ENCODE measurements at regions not wholly inside any gene's neighbourhood (a gene's known extent, or its start where the extent isn't known, plus 50 kb on each side); places are given as distances from the start of the nearest gene placed in this dataset.

DNA sequence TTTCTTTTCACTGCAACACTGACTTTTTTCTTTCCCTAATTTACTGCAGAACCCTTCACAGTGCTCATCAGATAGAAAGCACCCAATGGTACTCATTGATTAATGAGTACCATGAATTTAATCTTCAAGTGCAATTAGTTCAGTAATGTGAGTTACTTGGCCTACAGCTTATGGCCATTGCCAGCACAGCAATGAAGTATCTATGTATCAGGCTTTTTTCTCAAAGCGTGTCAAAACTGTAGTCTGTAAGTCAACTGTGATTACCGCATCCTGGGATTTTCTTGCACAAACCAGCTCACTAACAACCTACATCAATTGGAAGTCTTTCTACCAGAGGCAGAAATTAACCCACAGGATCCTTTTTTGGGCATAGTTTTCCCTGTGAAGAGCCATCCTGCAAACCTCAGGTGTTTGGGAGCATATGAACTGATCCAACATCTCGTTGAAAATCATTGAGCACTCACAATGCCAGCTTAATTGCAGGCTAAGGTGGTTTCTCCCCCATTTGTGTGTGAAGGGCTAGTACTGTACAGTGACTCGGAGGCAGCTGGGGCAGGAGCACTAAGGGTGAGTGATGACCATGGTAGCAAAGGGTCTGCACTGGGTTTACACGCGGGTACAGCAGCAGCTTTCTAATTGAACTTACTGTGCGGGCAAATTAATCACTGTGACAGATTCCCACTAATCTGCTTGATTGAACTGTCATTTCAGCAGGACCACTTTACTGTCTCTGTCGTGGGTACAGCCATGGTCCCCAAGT is 619.3 kb downstream of the SNAPC1 start:
- TF ChIP-seq, protein P1, sequence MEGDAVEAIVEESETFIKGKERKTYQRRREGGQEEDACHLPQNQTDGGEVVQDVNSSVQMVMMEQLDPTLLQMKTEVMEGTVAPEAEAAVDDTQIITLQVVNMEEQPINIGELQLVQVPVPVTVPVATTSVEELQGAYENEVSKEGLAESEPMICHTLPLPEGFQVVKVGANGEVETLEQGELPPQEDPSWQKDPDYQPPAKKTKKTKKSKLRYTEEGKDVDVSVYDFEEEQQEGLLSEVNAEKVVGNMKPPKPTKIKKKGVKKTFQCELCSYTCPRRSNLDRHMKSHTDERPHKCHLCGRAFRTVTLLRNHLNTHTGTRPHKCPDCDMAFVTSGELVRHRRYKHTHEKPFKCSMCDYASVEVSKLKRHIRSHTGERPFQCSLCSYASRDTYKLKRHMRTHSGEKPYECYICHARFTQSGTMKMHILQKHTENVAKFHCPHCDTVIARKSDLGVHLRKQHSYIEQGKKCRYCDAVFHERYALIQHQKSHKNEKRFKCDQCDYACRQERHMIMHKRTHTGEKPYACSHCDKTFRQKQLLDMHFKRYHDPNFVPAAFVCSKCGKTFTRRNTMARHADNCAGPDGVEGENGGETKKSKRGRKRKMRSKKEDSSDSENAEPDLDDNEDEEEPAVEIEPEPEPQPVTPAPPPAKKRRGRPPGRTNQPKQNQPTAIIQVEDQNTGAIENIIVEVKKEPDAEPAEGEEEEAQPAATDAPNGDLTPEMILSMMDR (IDR thresholded peaks at IDR 0.05; ENCODE audit: low read depth, low read length), result no peak
- no peak for DNase-seq (ENCODE audit: low read depth in 2 of 2)
- no peak overlapping the region for H3K4me3 ChIP-seq (replicated peaks in 1 of 2; ENCODE audit: low read depth in 2 of 2, low read length in 2 of 2)

DNA sequence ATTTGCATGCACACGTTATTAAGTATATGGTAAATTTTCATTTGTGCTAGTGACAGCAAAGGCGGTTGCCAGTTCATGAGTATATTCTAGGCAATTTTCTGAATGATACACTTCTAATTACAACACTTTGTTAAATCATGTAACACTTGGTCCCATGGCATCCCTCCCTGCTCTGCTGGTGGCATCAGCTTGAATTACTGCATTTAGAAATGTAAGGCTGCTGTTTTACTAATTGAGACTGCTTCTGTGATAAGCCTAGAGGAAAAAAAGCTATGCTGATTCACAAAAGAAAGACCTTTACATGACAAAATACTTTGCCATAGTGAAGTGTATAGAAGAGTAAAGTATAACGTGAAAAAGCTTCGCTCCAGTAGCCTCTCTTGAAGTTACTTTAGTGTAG is 636.1 kb downstream of the KCNH5 start:
- no peak overlapping the region for H3K4me3 ChIP-seq (replicated peaks in 1 of 2; ENCODE audit: low read depth in 2 of 2, low read length in 2 of 2)
- TF ChIP-seq, protein P1 (IDR thresholded peaks at IDR 0.05; ENCODE audit: low read depth, low read length), result no peak
- DNase-seq (ENCODE audit: low read depth in 2 of 2), result no peak

DNA sequence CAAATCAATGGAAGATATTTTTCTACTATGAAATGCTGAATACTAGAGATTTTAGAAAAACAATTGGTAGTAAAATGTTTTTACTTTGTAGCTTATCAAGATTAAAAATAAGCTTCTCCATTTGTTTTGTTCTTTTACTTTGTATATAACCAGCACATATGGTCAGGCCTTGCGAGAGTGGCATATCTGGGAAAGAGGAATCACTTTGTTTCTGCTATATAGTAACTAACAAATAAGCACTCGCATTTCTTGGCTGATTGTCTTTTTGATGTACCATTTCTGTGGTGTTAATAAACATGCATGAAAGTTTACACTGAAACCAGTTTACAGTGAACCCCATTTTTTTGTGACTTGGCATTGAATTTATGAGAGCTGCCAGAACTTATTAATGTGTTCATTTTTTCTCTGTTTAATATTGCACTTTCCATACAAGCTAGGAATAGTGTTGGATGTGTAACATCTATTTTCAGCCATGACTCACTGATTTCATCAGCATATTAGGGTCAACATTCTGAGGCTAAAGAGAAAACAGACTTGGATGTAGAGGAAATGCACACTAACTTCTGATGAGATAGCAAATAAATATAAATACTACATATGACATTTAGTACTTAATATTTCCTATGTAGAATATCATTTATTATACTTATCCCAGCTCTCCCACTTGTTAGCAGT is 635.5 kb downstream of the KCNH5 start:
- TF ChIP-seq, protein P1 (IDR thresholded peaks at IDR 0.05; ENCODE audit: low read depth, low read length), result no peak
- DNase-seq (ENCODE audit: low read depth in 2 of 2), result peak; percentile 11 to 73
- H3K4me3 ChIP-seq (replicated peaks in 1 of 2; ENCODE audit: low read depth in 2 of 2, low read length in 2 of 2), result no peak overlapping the region

DNA sequence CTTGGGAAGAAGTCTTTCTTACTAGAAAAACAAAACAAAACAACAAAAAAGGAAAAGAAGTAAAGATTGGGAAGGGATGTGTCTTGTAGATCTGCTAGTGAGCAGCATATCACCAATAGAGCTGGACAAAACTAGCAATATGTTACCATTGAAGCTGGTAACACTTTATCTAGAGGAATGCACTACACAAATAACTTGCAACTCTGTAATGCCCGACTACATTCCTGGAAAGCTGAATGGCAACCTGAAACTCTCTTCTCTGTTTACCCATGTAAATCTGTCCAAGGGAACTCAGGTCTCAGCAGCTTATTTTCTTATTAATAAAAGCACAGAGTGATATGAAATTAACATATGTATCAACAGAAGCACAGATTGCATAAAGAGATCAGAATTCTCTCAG is 624.4 kb downstream of the KCNH5 start:
- TF ChIP-seq, protein P1 (IDR thresholded peaks at IDR 0.05; ENCODE audit: low read depth, low read length), result no peak
- H3K4me3 ChIP-seq (replicated peaks in 1 of 2; ENCODE audit: low read depth in 2 of 2, low read length in 2 of 2), result no peak overlapping the region
- no peak for DNase-seq (ENCODE audit: low read depth in 2 of 2)

DNA sequence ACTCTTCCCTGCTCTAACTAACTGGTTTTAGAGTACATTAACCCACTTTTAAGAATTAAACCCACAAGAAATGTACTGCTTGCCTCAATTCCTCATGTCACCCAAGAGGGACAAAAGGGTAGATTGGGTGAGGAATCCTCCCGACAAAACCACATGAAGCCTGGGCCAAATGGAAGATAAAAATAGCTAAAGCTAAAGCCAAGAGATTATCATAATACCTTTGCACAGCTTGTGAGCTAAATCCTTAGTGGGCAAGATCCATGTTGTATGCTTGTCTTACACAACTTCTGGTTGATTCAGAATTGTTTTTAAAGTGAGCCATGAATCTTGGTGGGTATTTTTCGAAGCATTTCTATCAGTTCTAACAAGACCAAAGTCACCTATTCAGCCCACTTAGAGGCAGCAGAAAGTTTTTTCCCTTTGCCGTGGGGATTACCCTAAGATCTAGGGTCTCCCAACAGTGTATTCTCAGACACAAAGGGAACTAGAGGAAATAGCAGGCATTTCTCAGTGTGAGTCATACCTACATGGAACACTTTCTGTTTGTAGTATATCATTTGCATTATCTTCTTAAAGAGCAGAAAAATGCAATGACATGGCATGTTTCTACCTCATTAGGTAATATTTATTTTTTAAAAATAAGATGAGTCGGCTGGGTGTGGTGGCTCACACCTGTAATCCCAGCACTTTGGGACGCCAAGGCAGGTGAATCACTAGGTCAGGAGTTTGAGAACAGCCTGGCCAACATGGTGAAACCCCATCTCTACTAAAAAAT is 616.6 kb downstream of the KCNH5 start:
- no peak overlapping the region for H3K4me3 ChIP-seq (replicated peaks in 1 of 2; ENCODE audit: low read depth in 2 of 2, low read length in 2 of 2)
- DNase-seq (ENCODE audit: low read depth in 2 of 2), result peak; percentile 10 to 84
- TF ChIP-seq, protein P1 (IDR thresholded peaks at IDR 0.05; ENCODE audit: low read depth, low read length), result no peak

DNA sequence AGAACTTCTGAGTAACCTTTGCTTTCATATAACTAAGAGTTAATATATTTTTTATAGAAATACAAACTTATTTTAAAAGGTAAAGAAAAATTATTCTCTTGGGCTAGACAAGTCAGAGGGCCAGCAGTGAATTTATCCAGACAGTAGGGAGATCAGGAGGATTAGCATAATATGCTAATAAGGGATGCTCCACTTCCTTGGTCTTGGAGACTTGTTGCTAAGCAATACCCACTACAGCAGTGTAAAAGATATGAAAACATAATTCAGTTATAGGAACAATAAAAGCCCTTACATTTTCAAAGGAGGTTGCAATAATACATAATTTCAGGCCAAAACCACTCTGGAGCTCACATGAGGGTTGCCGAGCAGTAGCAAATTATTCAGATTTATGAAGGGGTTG is 615.6 kb downstream of the KCNH5 start:
- DNase-seq (ENCODE audit: low read depth in 2 of 2), result no peak
- TF ChIP-seq, protein P1 (IDR thresholded peaks at IDR 0.05; ENCODE audit: low read depth, low read length), result no peak

More for the DNA sequence above, 615.6 kb downstream of the KCNH5 start:
- no peak overlapping the region for H3K4me3 ChIP-seq (replicated peaks in 1 of 2; ENCODE audit: low read depth in 2 of 2, low read length in 2 of 2)

All from cardiac fibroblast (primary cell).